Gastroesophageal sphincter (tissue), 3 donors: ENCODE measurements at regions not wholly inside any gene's neighbourhood (a gene's known extent, or its start where the extent isn't known, plus 50 kb on each side); places are given as distances from the start of the nearest gene placed in this dataset.

Source experiments
- CTCF ChIP-seq, 4 experiments: fragments of 200-600 bp in 2 of 4; fragments of 450-650 bp in 2 of 4; sonication (generic) in 1 of 4; IDR thresholded peaks; one replicate each; pipeline ENCODE4 v1.5.1; 2017 to 2019; ENCODE audit warnings: antibody characterized with exemption in 4 of 4, mild to moderate bottlenecking in 2 of 4, moderate library complexity in 2 of 4
- EP300 ChIP-seq: sonication (generic); formaldehyde crosslinking; IDR thresholded peaks from one replicate; pipeline ENCODE4 v1.6.1; 2017; ENCODE audit warnings: antibody characterized with exemption, mild to moderate bottlenecking
- POLR2AphosphoS5 ChIP-seq: sonication (generic); formaldehyde crosslinking; IDR thresholded peaks from one replicate; pipeline ENCODE4 v1.6.1; 2017; ENCODE audit warnings: antibody characterized with exemption

GRCh38 chr6:18663011-18663410 is 275.9 kb downstream of the RNF144B start:
- TF ChIP-seq POLR2AphosphoS5 (no peak), CTCF (IDR thresholded peaks at IDR 0.05) (no peak), EP300 (no peak)
